OCI-LY7 (cell line): ENCODE measurements at regions not wholly inside any gene's neighbourhood (a gene's known extent, or its start where the extent isn't known, plus 50 kb on each side); places are given as distances from the start of the nearest gene placed in this dataset.

ENCODE experiments used
- BruUV-seq: library from RNA; stranded (reverse); fragments of 400-500 nt; replicated peaks from 2 replicates; lab custom pipeline; 2021; lab: Mats Ljungman, UMichigan
- CTCF ChIA-PET: fragments of 300-600 bp; sonication (Branson Sonifier 250); formaldehyde crosslinking; loops from one replicate; lab custom pipeline; 2022; ENCODE audit warnings: antibody characterized with exemption; ENCODE audit not compliant: unreplicated experiment; lab: Charles Lee
- POLR2A ChIA-PET: fragments of 300-600 bp; sonication (Branson Sonifier 250); formaldehyde crosslinking; loops from one replicate; lab custom pipeline; 2022; ENCODE audit warnings: antibody characterized with exemption; lab: Charles Lee
- DNase-seq: peaks from one replicate; pipeline ENCODE4 v3.0.0-alpha.2; 2015; ENCODE audit warnings: low spot score
- H2AFZ ChIP-seq: fragments of 200-600 bp; sonication (generic), shearing (Covaris generic); 2 replicates; pipeline ENCODE4 v1.6.1; 2014; ENCODE audit warnings: mild to moderate bottlenecking, antibody characterized with exemption, low read length, moderate library complexity
- H3K27ac ChIP-seq: fragments of 200-600 bp; sonication (generic); 2 replicates; pipeline ENCODE4 v1.5.1; 2014; ENCODE audit warnings: mixed run types, low read depth, mild to moderate bottlenecking, moderate library complexity, low read length, inconsistent platforms; ENCODE audit not compliant: poor library complexity, severe bottlenecking
- H3K36me3 ChIP-seq: fragments of 200-600 bp; sonication (generic); 2 replicates; pipeline ENCODE4 v1.6.1; 2014; ENCODE audit warnings: mild to moderate bottlenecking, antibody characterized with exemption, low read length, moderate library complexity, mixed read lengths; ENCODE audit not compliant: insufficient read depth
- H3K4me1 ChIP-seq: fragments of 200-600 bp; sonication (generic); 2 replicates; pipeline ENCODE4 v1.5.1; 2014; ENCODE audit warnings: mild to moderate bottlenecking, low read length; ENCODE audit not compliant: insufficient read depth, poor library complexity, severe bottlenecking
- H3K4me2 ChIP-seq: fragments of 200-600 bp; sonication (generic); 2 replicates; pipeline ENCODE4 v1.6.1; 2014; ENCODE audit warnings: mild to moderate bottlenecking, low read length
- H3K4me3 ChIP-seq: fragments of 200-600 bp; sonication (generic); 2 replicates; pipeline ENCODE4 v1.5.1; 2014; ENCODE audit warnings: mild to moderate bottlenecking, low read depth, low read length; ENCODE audit not compliant: poor library complexity, severe bottlenecking
- H3K79me2 ChIP-seq: fragments of 200-600 bp; sonication (generic); 2 replicates; pipeline ENCODE4 v1.6.1; 2016; ENCODE audit warnings: low read depth, mild to moderate bottlenecking, low read length, moderate library complexity, mixed read lengths; ENCODE audit not compliant: insufficient read depth
- H3K9me2 ChIP-seq: fragments of 200-600 bp; sonication (generic); 2 replicates; pipeline ENCODE4 v1.6.1; 2016; ENCODE audit warnings: mild to moderate bottlenecking, low read length, mixed read lengths; ENCODE audit not compliant: insufficient read depth
- H3K9me3 ChIP-seq: fragments of 200-600 bp; sonication (generic); 2 replicates; pipeline ENCODE4 v1.6.1; 2014; ENCODE audit warnings: mild to moderate bottlenecking, mixed run types, low read length, mixed read lengths
- H4K20me1 ChIP-seq: fragments of 200-600 bp; sonication (generic); 2 replicates; pipeline ENCODE4 v1.6.1; 2014; ENCODE audit warnings: mild to moderate bottlenecking, antibody characterized with exemption, low read length, moderate library complexity, mixed read lengths; ENCODE audit not compliant: insufficient read depth
- EZH2phosphoT487 ChIP-seq: fragments of 200-600 bp; sonication (generic); IDR thresholded peaks from 2 replicates; pipeline ENCODE4 v1.6.1; 2018; ENCODE audit warnings: low read depth, borderline replicate concordance, mild to moderate bottlenecking, mixed run types, antibody characterized with exemption, low read length, moderate library complexity, mixed read lengths
- intact Hi-C: fragments of 100-400 bp; cut with micrococcal nuclease; formaldehyde crosslinking; loops from one replicate; pipeline ENCODE4 v1.10.0; 2022; ENCODE audit not compliant: unreplicated experiment
- TF ChIP-seq, protein P1 (sequence below): fragments of 200-600 bp; sonication (generic); conservative IDR thresholded peaks from 2 replicates; pipeline ENCODE4 v1.5.1; 2014; ENCODE audit warnings: mild to moderate bottlenecking, antibody characterized with exemption, low read length, moderate library complexity, mixed read lengths

DNA sequence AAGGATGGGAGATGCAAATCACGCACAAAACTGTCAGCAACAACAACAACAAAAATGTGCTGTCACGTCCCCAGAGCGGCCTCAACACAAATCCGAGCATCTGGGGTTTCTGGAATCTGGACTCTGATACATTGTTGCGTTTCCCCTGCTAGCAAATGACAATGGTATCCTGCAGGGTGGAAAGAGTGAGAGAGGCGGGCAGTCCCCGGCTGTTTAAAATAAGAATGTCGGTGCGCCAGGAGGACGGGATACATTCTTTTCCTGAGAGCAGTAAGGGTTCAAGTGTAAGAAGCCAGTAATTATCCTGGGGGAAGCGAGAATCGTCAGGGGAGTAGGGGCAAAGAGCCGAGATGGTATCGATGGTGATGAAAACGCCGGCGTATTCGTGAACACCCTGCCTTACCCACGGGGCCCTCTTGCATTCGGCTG lies 310.2 kb downstream of the ASMT start:
- intact Hi-C loops, result no loop called here
- Histone ChIP-seq H3K4me3 (no peak overlapping the region), H3K9me2 (no peaks in the 10 kb centered on the region), H3K79me2 (no peaks in the 10 kb centered on the region), H3K27ac (no peak overlapping the region), H3K9me3 (no peaks in the 10 kb centered on the region), H3K4me1 (no peaks in the 10 kb centered on the region), H3K4me2 (no peak overlapping the region), H4K20me1 (no peaks in the 10 kb centered on the region), H2AFZ (no peak overlapping the region), H3K36me3 (no peaks in the 10 kb centered on the region)
- ChIA-PET POLR2A (no interaction called here), CTCF (no interaction called here)
- no peak for DNase-seq
- BruUV-seq, result no TSS peak
- TF ChIP-seq, protein P1, sequence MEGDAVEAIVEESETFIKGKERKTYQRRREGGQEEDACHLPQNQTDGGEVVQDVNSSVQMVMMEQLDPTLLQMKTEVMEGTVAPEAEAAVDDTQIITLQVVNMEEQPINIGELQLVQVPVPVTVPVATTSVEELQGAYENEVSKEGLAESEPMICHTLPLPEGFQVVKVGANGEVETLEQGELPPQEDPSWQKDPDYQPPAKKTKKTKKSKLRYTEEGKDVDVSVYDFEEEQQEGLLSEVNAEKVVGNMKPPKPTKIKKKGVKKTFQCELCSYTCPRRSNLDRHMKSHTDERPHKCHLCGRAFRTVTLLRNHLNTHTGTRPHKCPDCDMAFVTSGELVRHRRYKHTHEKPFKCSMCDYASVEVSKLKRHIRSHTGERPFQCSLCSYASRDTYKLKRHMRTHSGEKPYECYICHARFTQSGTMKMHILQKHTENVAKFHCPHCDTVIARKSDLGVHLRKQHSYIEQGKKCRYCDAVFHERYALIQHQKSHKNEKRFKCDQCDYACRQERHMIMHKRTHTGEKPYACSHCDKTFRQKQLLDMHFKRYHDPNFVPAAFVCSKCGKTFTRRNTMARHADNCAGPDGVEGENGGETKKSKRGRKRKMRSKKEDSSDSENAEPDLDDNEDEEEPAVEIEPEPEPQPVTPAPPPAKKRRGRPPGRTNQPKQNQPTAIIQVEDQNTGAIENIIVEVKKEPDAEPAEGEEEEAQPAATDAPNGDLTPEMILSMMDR, result no peak
- no peak for TF ChIP-seq EZH2phosphoT487

DNA sequence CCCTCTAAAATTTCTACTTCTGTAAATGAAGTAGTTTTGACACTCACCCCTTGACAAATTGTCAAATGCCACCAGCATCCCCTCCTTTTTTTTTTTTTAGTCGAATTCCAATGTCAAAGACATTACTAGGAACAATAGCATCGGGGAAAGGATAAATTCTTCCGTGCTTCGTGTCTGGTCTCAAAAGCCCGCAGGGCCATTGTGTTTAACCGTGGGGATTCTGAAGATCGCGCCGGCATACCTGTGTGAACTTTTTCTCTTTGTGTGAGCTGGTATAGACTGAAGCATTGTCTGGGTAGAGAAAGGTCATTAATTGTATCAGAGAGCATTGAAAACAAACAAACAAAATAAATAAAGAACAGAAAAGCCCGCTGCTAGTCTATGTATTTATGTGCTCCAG lies 313.9 kb downstream of the ASMT start:
- H3K36me3 ChIP-seq, result no peaks in the 10 kb centered on the region
- no peaks in the 10 kb centered on the region for H4K20me1 ChIP-seq
- H3K9me3 ChIP-seq, result no peaks in the 10 kb centered on the region
- intact Hi-C loops, result no loop called here
- TF ChIP-seq, protein P1, result no peak
- no peak for TF ChIP-seq EZH2phosphoT487
- BruUV-seq, result no TSS peak
- POLR2A ChIA-PET, result no interaction called here
- no peak overlapping the region for H3K4me3 ChIP-seq
- H3K4me2 ChIP-seq, result no peak overlapping the region
- no peaks in the 10 kb centered on the region for H3K79me2 ChIP-seq
- no peak overlapping the region for H3K27ac ChIP-seq
- H3K4me1 ChIP-seq, result no peaks in the 10 kb centered on the region
- DNase-seq, result no peak
- H2AFZ ChIP-seq, result no peak overlapping the region
- CTCF ChIA-PET, result no interaction called here
- H3K9me2 ChIP-seq, result no peaks in the 10 kb centered on the region

DNA sequence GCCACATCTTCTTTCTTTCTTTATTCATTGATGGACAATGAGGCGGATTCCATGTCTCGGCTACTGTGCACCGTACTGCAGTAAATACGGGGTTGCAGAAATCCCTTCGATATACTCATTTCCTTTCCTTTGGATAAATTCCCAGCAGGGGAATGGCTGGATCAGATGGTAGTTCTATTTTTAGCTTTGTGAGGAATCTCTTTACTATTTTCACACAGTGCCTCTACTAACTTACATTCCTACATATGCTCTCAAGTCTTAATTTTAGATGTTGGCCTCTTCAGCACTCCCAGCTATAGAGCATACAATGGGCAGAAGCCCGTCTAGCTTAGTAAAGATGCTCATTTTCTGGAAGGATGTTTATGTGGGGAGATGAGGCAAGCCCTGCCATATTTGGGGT lies 317.4 kb downstream of the ASMT start:
- Histone ChIP-seq H2AFZ (no peak overlapping the region), H3K36me3 (no peaks in the 10 kb centered on the region), H3K4me2 (no peak overlapping the region), H3K27ac (no peak overlapping the region), H3K4me3 (no peak overlapping the region), H3K79me2 (no peaks in the 10 kb centered on the region), H3K4me1 (no peaks in the 10 kb centered on the region), H3K9me3 (no peaks in the 10 kb centered on the region), H3K9me2 (no peaks in the 10 kb centered on the region), H4K20me1 (no peaks in the 10 kb centered on the region)
- POLR2A ChIA-PET, result no interaction called here
- no TSS peak for BruUV-seq
- CTCF ChIA-PET, result no interaction called here
- no peak for DNase-seq
- intact Hi-C loops, result no loop called here
- no peak for TF ChIP-seq EZH2phosphoT487
- TF ChIP-seq, protein P1, result no peak
